ENCODE measurements at regions not wholly inside any gene's neighbourhood (a gene's known extent, or its start where the extent isn't known, plus 50 kb on each side); places are given as distances from the start of the nearest gene placed in this dataset.

GRCh38 chr6:112481211-112481610 is 134.1 kb downstream of the RFPL4B start:
- Mint-ChIP-seq H3K36me3 (ENCODE audit: low read depth, unreplicated experiment) (no peaks in the 10 kb centered on the region), H3K9me3 (ENCODE audit: unreplicated experiment) (peaks cover 3% of the 10 kb centered on the region), H3K27ac (ENCODE audit: unreplicated experiment) (no peak overlapping the region), H3K27me3 (ENCODE audit: low read depth, unreplicated experiment) (no peaks in the 10 kb centered on the region), H3K4me3 (ENCODE audit: unreplicated experiment) (no peak overlapping the region), H3K4me1 (ENCODE audit: low read depth, unreplicated experiment) (peaks cover 2% of the 10 kb centered on the region)
- Histone ChIP-seq H3K36me3 (ENCODE audit: insufficient read depth, low read length) (no peaks in the 10 kb centered on the region), H3K4me1 (ENCODE audit: insufficient read depth, low read length) (no peaks in the 10 kb centered on the region), H3K9ac (ENCODE audit: low read length) (no peak overlapping the region), H3K4me2 (ENCODE audit: low read length) (no peak overlapping the region), H3K4me3 (ENCODE audit: insufficient read depth, low read depth, low read length) (no peak overlapping the region), H3K9me3 (ENCODE audit: insufficient read depth, low read depth, low read length) (no peaks in the 10 kb centered on the region), H2AFZ (ENCODE audit: low read depth, low read length) (no peak overlapping the region), H3K79me2 (ENCODE audit: insufficient read depth, low read length) (no peaks in the 10 kb centered on the region), H3K27ac (ENCODE audit: low read depth, low read length) (peak overlapping the region; percentile 9), H3K27me3 (ENCODE audit: insufficient read depth, low read length) (no peaks in the 10 kb centered on the region), H4K20me1 (ENCODE audit: insufficient read depth, low read length) (no peaks in the 10 kb centered on the region)
- FAIRE-seq = peak; percentile 45
- no peak for TF ChIP-seq CTCF (IDR thresholded peaks at IDR 0.05; ENCODE audit: insufficient read depth, low read depth, low read length)
- TF ChIP-seq EZH2 (IDR thresholded peaks at IDR 0.05; ENCODE audit: insufficient read depth, low read length) = no peak
- DNase-seq (ENCODE audit: low read depth) = no peak

- TF ChIP-seq CTCF (IDR thresholded peaks at IDR 0.05; ENCODE audit: insufficient read depth, low read depth, low read length) (no peak), EZH2 (IDR thresholded peaks at IDR 0.05; ENCODE audit: insufficient read depth, low read length) (no peak)
- no peak overlapping the region for H3K4me2 ChIP-seq (ENCODE audit: low read length)
- H3K9me3 ChIP-seq (ENCODE audit: insufficient read depth, low read depth, low read length) = no peaks in the 10 kb centered on the region
- no peaks in the 10 kb centered on the region for H3K79me2 ChIP-seq (ENCODE audit: insufficient read depth, low read length)
- H3K4me1 ChIP-seq (ENCODE audit: insufficient read depth, low read length) = no peaks in the 10 kb centered on the region
- H2AFZ ChIP-seq (ENCODE audit: low read depth, low read length) = no peak overlapping the region
- no peaks in the 10 kb centered on the region for H3K27me3 ChIP-seq (ENCODE audit: insufficient read depth, low read length)
- H3K9ac ChIP-seq (ENCODE audit: low read length) = no peak overlapping the region
- H3K4me3 ChIP-seq (ENCODE audit: insufficient read depth, low read depth, low read length) = no peak overlapping the region
- Mint-ChIP-seq H3K4me1 (ENCODE audit: low read depth, unreplicated experiment) (peaks cover 2% of the 10 kb centered on the region), H3K4me3 (ENCODE audit: unreplicated experiment) (no peak overlapping the region), H3K27ac (ENCODE audit: unreplicated experiment) (no peak overlapping the region), H3K9me3 (ENCODE audit: unreplicated experiment) (peaks cover 3% of the 10 kb centered on the region), H3K27me3 (ENCODE audit: low read depth, unreplicated experiment) (no peaks in the 10 kb centered on the region), H3K36me3 (ENCODE audit: low read depth, unreplicated experiment) (no peaks in the 10 kb centered on the region)
- DNase-seq (ENCODE audit: low read depth) = peak; percentile 46
- H3K27ac ChIP-seq (ENCODE audit: low read depth, low read length) = no peak overlapping the region
- H4K20me1 ChIP-seq (ENCODE audit: insufficient read depth, low read length) = no peaks in the 10 kb centered on the region
- no peaks in the 10 kb centered on the region for H3K36me3 ChIP-seq (ENCODE audit: insufficient read depth, low read length)
- FAIRE-seq = peak; percentile 23
These were observed 135.2 kb downstream of the RFPL4B start for GRCh38 chr6:112482373-112482772.

GRCh38 chr6:112485120-112485826 is 138.1 kb downstream of the RFPL4B start:
- no peak overlapping the region for H3K4me3 Mint-ChIP-seq (ENCODE audit: unreplicated experiment)
- H2AFZ ChIP-seq (ENCODE audit: low read depth, low read length) = no peak overlapping the region
- H3K4me2 ChIP-seq (ENCODE audit: low read length) = no peak overlapping the region
- no peaks in the 10 kb centered on the region for H3K36me3 ChIP-seq (ENCODE audit: insufficient read depth, low read length)
- FAIRE-seq (no peak), DNase-seq (ENCODE audit: low read depth) (no peak)
- H3K9me3 Mint-ChIP-seq (ENCODE audit: unreplicated experiment) = peaks cover 3% of the 10 kb centered on the region
- no peak overlapping the region for H3K4me3 ChIP-seq (ENCODE audit: insufficient read depth, low read depth, low read length)
- H4K20me1 ChIP-seq (ENCODE audit: insufficient read depth, low read length) = no peaks in the 10 kb centered on the region
- H3K27ac Mint-ChIP-seq (ENCODE audit: unreplicated experiment) = no peak overlapping the region
- no peaks in the 10 kb centered on the region for H3K27me3 ChIP-seq (ENCODE audit: insufficient read depth, low read length)
- TF ChIP-seq CTCF (IDR thresholded peaks at IDR 0.05; ENCODE audit: insufficient read depth, low read depth, low read length) = no peak
- TF ChIP-seq EZH2 (IDR thresholded peaks at IDR 0.05; ENCODE audit: insufficient read depth, low read length) = no peak
- H3K4me1 Mint-ChIP-seq (ENCODE audit: low read depth, unreplicated experiment) = no peaks in the 10 kb centered on the region
- no peaks in the 10 kb centered on the region for H3K9me3 ChIP-seq (ENCODE audit: insufficient read depth, low read depth, low read length)
- no peaks in the 10 kb centered on the region for H3K36me3 Mint-ChIP-seq (ENCODE audit: low read depth, unreplicated experiment)
- no peaks in the 10 kb centered on the region for H3K4me1 ChIP-seq (ENCODE audit: insufficient read depth, low read length)
- no peaks in the 10 kb centered on the region for H3K79me2 ChIP-seq (ENCODE audit: insufficient read depth, low read length)
- H3K27me3 Mint-ChIP-seq (ENCODE audit: low read depth, unreplicated experiment) = no peaks in the 10 kb centered on the region
- no peak overlapping the region for H3K9ac ChIP-seq (ENCODE audit: low read length)
- no peak overlapping the region for H3K27ac ChIP-seq (ENCODE audit: low read depth, low read length)
